ENCODE measurements at regions not wholly inside any gene's neighbourhood (a gene's known extent, or its start where the extent isn't known, plus 50 kb on each side); places are given as distances from the start of the nearest gene placed in this dataset.

- DNase-seq (ENCODE audit: low read depth) = no peak
- TF ChIP-seq CTCF (conservative IDR thresholded peaks at IDR 0.05; ENCODE audit: low read depth, low read length) = no peak
- H3K4me3 ChIP-seq (ENCODE audit: low read depth, low read length) = no peak overlapping the region
Observed at GRCh38 chr6:113735491-113735890, 121.7 kb upstream of the MARCKS start.

DNA sequence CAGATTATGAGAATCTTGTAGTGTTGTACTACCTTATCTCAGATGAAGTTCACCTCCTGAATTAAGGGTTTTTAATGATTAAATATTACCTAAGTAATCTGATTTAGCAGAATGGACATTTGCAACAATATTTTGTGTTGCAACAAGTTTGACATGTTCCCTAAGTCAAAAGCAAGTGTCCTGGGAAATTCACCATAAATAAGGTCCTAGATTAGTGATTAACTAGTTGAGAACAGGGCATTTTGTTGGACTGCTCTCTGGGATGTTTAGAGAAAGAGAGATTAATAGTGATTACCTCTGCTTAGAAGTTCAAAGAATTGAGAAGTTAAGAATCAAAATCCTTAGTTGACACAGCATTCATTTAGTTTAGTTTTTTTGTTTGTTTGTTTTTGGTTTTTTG is 120.2 kb upstream of the MARCKS start:
- TF ChIP-seq CTCF (conservative IDR thresholded peaks at IDR 0.05; ENCODE audit: low read depth, low read length) = no peak
- no peak for DNase-seq (ENCODE audit: low read depth)
- H3K4me3 ChIP-seq (ENCODE audit: low read depth, low read length) = no peak overlapping the region

DNA sequence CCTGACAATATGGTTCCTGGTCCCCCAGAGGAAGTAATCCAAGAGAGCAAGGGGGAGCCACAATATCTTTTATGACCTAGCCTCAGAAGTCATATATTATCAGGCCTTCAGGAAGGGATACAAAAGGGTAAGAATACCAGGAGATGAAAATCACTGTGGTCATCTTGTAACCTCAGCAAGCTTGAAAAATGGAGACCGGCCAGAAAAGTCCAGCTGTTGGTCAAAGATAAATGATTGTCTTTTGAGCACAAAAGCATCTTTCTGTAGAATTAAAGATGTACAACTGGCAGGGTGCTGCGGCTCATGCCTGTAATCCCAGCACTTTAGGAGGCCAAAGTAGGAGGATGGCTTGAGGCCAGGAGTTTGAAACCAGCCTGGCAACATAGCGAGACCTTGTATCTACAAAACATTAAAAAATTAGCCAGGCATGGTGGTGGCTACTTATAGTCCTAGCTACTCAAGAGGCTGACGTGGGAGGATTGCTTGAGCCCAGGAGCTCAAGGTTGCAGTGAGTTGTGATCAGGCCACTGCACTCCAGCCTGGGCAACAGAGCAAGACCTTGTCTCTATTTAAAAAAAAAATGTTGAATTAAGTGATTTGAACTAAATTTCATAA is 118.0 kb upstream of the MARCKS start:
- TF ChIP-seq CTCF (conservative IDR thresholded peaks at IDR 0.05; ENCODE audit: low read depth, low read length) = no peak
- no peak for DNase-seq (ENCODE audit: low read depth)
- H3K4me3 ChIP-seq (ENCODE audit: low read depth, low read length) = no peak overlapping the region

- TF ChIP-seq CTCF (conservative IDR thresholded peaks at IDR 0.05; ENCODE audit: low read depth, low read length) = no peak
- H3K4me3 ChIP-seq (ENCODE audit: low read depth, low read length) = no peak overlapping the region
- no peak for DNase-seq (ENCODE audit: low read depth)
Observed at GRCh38 chr6:113741651-113742050, 115.5 kb upstream of the MARCKS start.

DNA sequence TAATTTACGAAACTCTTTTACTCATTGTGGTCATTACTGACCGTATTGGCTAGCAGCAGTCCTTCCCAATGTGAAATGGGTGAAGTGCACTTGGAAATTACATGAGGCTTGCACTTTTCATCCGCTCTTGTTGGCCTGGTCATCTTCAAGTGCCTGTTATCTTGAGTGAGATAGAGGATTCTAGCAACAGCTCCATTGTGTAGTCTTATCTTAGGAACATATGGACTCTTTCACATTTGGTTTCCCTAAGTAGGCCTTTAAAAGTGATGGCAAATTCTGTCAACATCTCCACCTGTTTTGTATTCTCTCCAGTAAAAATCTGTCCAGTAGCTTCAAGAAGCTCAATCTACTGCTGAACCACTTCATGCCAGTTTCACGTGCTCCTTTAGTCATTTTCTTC is 114.8 kb upstream of the MARCKS start:
- no peak overlapping the region for H3K4me3 ChIP-seq (ENCODE audit: low read depth, low read length)
- no peak for TF ChIP-seq CTCF (conservative IDR thresholded peaks at IDR 0.05; ENCODE audit: low read depth, low read length)
- DNase-seq (ENCODE audit: low read depth) = no peak

GRCh38 chr6:113744861-113745260 is 112.3 kb upstream of the MARCKS start:
- DNase-seq (ENCODE audit: low read depth) = no peak
- no peak for TF ChIP-seq CTCF (conservative IDR thresholded peaks at IDR 0.05; ENCODE audit: low read depth, low read length)

GRCh38 chr6:113750151-113750855 is 106.8 kb upstream of the MARCKS start:
- TF ChIP-seq CTCF (conservative IDR thresholded peaks at IDR 0.05; ENCODE audit: low read depth, low read length) = no peak
- no peak overlapping the region for H3K4me3 ChIP-seq (ENCODE audit: low read depth, low read length)
- DNase-seq (ENCODE audit: low read depth) = no peak

More at GRCh38 chr6:113744861-113745260, 112.3 kb upstream of the MARCKS start:
- no peak overlapping the region for H3K4me3 ChIP-seq (ENCODE audit: low read depth, low read length)
